H1 (cell line): ENCODE measurements at regions not wholly inside any gene's neighbourhood (a gene's known extent, or its start where the extent isn't known, plus 50 kb on each side); places are given as distances from the start of the nearest gene placed in this dataset.
A peak's percentile ranks its signal among the peaks of the same experiment; 100 is the strongest.

Source experiments
- ASH2L ChIP-seq: fragments of 200-600, 300-600 bp; sonication (generic); IDR thresholded peaks from one replicate; pipeline ENCODE4 v1.7.1; 2017; ENCODE audit warnings: low read length
- POLR2A ChIP-seq, 2 experiments: IDR thresholded peaks; 1 replicate in 1 of 2; 2 replicates in 1 of 2; pipeline ENCODE4 v1.6.1; 2011; ENCODE audit warnings: low read depth in 2 of 2, low read length in 2 of 2, mild to moderate bottlenecking in 2 of 2; ENCODE audit errors: control extremely low read depth in 1 of 2
- POU5F1 ChIP-seq: IDR thresholded peaks from 2 replicates; pipeline ENCODE4 v1.6.1; 2011; ENCODE audit warnings: low read depth, mild to moderate bottlenecking, low read length, moderate library complexity
- SRF ChIP-seq: IDR thresholded peaks from 2 replicates; pipeline ENCODE4 v1.6.1; 2011; ENCODE audit warnings: mild to moderate bottlenecking, low read depth, low read length, moderate library complexity
- TEAD4 ChIP-seq: IDR thresholded peaks from 2 replicates; pipeline ENCODE4 v1.6.1; 2012; ENCODE audit warnings: low read depth, low read length, inconsistent platforms, mixed read lengths
- TF ChIP-seq, protein P1 (sequence below): IDR thresholded peaks from 2 replicates; pipeline ENCODE4 v1.6.1; 2012; ENCODE audit warnings: low read length, inconsistent platforms

- no peak for TF ChIP-seq SRF
- no peak for TF ChIP-seq TEAD4
- TF ChIP-seq POLR2A (IDR thresholded peaks at IDR 0.05; ENCODE audit: control extremely low read depth in 1 of 2, low read depth in 2 of 2, low read length in 2 of 2): no peak
- TF ChIP-seq, protein P1, sequence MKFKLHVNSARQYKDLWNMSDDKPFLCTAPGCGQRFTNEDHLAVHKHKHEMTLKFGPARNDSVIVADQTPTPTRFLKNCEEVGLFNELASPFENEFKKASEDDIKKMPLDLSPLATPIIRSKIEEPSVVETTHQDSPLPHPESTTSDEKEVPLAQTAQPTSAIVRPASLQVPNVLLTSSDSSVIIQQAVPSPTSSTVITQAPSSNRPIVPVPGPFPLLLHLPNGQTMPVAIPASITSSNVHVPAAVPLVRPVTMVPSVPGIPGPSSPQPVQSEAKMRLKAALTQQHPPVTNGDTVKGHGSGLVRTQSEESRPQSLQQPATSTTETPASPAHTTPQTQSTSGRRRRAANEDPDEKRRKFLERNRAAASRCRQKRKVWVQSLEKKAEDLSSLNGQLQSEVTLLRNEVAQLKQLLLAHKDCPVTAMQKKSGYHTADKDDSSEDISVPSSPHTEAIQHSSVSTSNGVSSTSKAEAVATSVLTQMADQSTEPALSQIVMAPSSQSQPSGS: no peak
- TF ChIP-seq ASH2L: no peak
- peak; percentile 52; the same call in 1 of the 2 replicates for TF ChIP-seq POU5F1
These were observed 364.1 kb downstream of the SS18 start (continued) for GRCh38 chr18:25726298-25726697.
